SK-N-SH (cell line): ENCODE measurements at regions not wholly inside any gene's neighbourhood (a gene's known extent, or its start where the extent isn't known, plus 50 kb on each side); places are given as distances from the start of the nearest gene placed in this dataset.
"Not testable (repeated sequence)": the region's sequence is repeated elsewhere in the genome, so short reads cannot be mapped to it uniquely, and the experiment has no call there.

Source experiments
- CTCF ChIA-PET: fragments of 300-600, 350-600 bp; formaldehyde crosslinking; extraction: SDS; loops from one replicate; lab custom pipeline; 2021; lab: Yijun Ruan, JAX
- POLR2A ChIA-PET: fragments of 350-600 bp; sonication (Branson Sonifier 250); formaldehyde crosslinking; extraction: SDS; loops from one replicate; lab custom pipeline; 2020; ENCODE audit warnings: antibody characterized with exemption, inconsistent platforms; lab: Yijun Ruan, JAX
- DNase-seq: peaks from one replicate; pipeline ENCODE4 v3.0.0; 2012
- H2AFZ ChIP-seq: fragments of 200-600 bp; sonication (generic); 2 replicates; pipeline ENCODE4 v1.8.1; 2016; ENCODE audit warnings: antibody characterized with exemption, mild to moderate bottlenecking, low read depth
- H3F3A ChIP-seq: fragments of 200-600 bp; sonication (generic); replicated peaks from 2 replicates; pipeline ENCODE3; 2016; ENCODE audit warnings: antibody characterized with exemption, mild to moderate bottlenecking; ENCODE audit not compliant: insufficient read depth
- H3K27ac ChIP-seq, 2 experiments: fragments of 200-500 bp in 1 of 2; fragments of 200-600 bp in 1 of 2; sonication (Bioruptor generic) in 1 of 2; sonication (generic), shearing (Covaris generic) in 1 of 2; 2 replicates each; pipeline versions ENCODE4 v1.5.1 to v1.6.1; 2014 to 2016; ENCODE audit warnings: low read depth in 2 of 2, inconsistent platforms in 1 of 2, low read length in 1 of 2, mild to moderate bottlenecking in 1 of 2, mixed read lengths in 1 of 2
- H3K27me3 ChIP-seq: fragments of 200-600 bp; sonication (generic), shearing (Covaris generic); 2 replicates; pipeline ENCODE4 v1.6.1; 2016; ENCODE audit warnings: mixed run types; ENCODE audit not compliant: insufficient read depth
- H3K36me3 ChIP-seq, 2 experiments: fragments of 200-500 bp in 1 of 2; fragments of 200-600 bp in 1 of 2; sonication (Bioruptor generic) in 1 of 2; sonication (generic) in 1 of 2; replicated peaks in 1 of 2; 2 replicates each; pipeline versions ENCODE3 to v1.5.1; 2014 to 2016; ENCODE audit warnings: low read length in 1 of 2, mild to moderate bottlenecking in 1 of 2; ENCODE audit not compliant: insufficient read depth in 2 of 2, control insufficient read depth in 1 of 2
- H3K4me1 ChIP-seq, 2 experiments: fragments of 200-500 bp in 1 of 2; fragments of 200-600 bp in 1 of 2; sonication (Bioruptor generic) in 1 of 2; sonication (generic), shearing (Covaris generic) in 1 of 2; 2 replicates each; pipeline versions ENCODE4 v1.5.1 to v1.6.1; 2014 to 2016; ENCODE audit warnings: low read depth in 1 of 2, low read length in 1 of 2, mixed run types in 1 of 2; ENCODE audit not compliant: insufficient read depth in 2 of 2, control insufficient read depth in 1 of 2
- H3K4me2 ChIP-seq: fragments of 200-600 bp; sonication (generic), shearing (Covaris generic); 2 replicates; pipeline ENCODE4 v1.6.1; 2017; ENCODE audit warnings: mixed run types
- H3K4me3 ChIP-seq, 2 experiments: fragments of 200-500 bp in 1 of 2; fragments of 200-600 bp in 1 of 2; sonication (Bioruptor generic) in 1 of 2; sonication (generic), shearing (Covaris generic) in 1 of 2; 2 replicates each; pipeline versions ENCODE4 v1.5.1 to v1.8.1; 2014 to 2016; ENCODE audit warnings: low read depth in 2 of 2, inconsistent platforms in 1 of 2, low read length in 1 of 2, mild to moderate bottlenecking in 1 of 2, mixed read lengths in 1 of 2, moderate library complexity in 1 of 2
- H3K79me2 ChIP-seq: fragments of 200-600 bp; sonication (generic); 2 replicates; pipeline ENCODE4 v1.8.1; 2017; ENCODE audit warnings: mild to moderate bottlenecking; ENCODE audit not compliant: insufficient read depth
- H3K9ac ChIP-seq: fragments of 200-600 bp; sonication (generic); 2 replicates; pipeline ENCODE4 v1.6.1; 2017; ENCODE audit warnings: mixed run types
- H3K9me2 ChIP-seq: fragments of 200-600 bp; sonication (generic); 2 replicates; pipeline ENCODE4 v1.6.1; 2017; ENCODE audit warnings: mixed run types
- H3K9me3 ChIP-seq: fragments of 200-600 bp; sonication (generic); 2 replicates; pipeline ENCODE4 v1.6.1; 2017; ENCODE audit warnings: mixed run types, mild to moderate bottlenecking, moderate library complexity
- H4K20me1 ChIP-seq: fragments of 200-600 bp; sonication (generic); 2 replicates; pipeline ENCODE4 v1.6.1; 2017; ENCODE audit warnings: mild to moderate bottlenecking, mixed run types; ENCODE audit not compliant: insufficient read depth
- CTCF ChIP-seq: fragments of 200-600 bp; sonication (generic); IDR thresholded peaks from 2 replicates; pipeline ENCODE4 v1.6.1; 2017; ENCODE audit warnings: antibody characterized with exemption, mild to moderate bottlenecking, moderate library complexity
- RAD21 ChIP-seq: IDR thresholded peaks from 2 replicates; pipeline ENCODE4 v1.6.1; 2012; ENCODE audit warnings: mild to moderate bottlenecking, low read length
- SMC3 ChIP-seq: IDR thresholded peaks from 2 replicates; pipeline ENCODE4 v1.6.1; 2012; ENCODE audit warnings: low read depth, low read length, improper control_type of control experiment
- ZBTB33 ChIP-seq: IDR thresholded peaks from 2 replicates; pipeline ENCODE4 v1.4.0; 2012; ENCODE audit warnings: low read depth, borderline replicate concordance
- WGBS: methylation state at CpG from one replicate; pipeline ENCODE4 v1.1.6; 2017; ENCODE audit warnings: low lambda C conversion rate; 5-methylcytosine and 5-hydroxymethylcytosine counted together

DNA sequence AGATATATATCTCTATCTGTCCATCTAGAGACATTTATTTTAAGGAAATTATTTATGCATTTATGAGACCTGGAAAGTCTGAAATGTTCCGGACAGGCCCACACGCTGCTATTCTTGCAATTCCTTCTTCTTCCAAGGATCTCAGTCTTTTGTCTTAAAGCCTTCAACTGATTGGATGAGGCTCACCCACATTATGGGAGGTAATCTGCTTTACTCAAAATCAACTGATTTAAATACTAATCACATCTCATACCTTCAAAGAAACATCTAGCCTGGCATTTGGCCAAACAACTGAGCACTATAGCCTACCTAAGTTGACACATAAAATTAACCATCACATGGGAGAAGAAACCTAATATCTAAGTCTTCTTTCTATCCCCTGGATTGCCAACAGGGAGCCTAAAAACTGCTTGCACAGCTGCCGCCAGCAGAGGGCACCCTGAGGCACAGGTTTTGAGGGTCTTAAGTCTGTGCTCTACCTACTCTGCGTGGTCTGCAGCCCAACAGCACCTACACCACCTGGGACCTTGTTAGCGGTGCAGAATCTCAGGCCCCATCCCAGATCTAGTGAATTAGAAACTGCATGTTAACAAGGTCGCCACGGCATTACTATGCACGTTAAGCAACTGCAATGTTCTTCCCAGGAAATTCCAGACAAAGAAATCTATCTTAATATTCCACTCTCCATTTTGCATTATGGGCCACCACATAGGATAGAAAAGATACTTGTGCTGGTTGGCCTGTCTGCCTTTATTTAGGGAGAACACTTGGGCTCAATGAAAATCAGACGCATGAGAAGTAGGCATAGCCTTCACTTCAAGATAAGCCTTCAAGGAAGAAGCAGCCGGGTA is 249.7 kb downstream of the FOXG1 start:
- Histone ChIP-seq H3K27ac (no peak overlapping the region), H3K4me3 (peak overlapping the region in 1 of 2 experiments; percentile 36; a peak in 1 of 4 replicates), H3K4me2 (peak overlapping the region; percentile 49; the same call in 1 of the 2 replicates), H3F3A (peaks cover 5% of the 10 kb centered on the region), H2AFZ (no peak overlapping the region), H3K36me3 (no peaks in the 10 kb centered on the region)
- DNase-seq = peak; percentile 7
- POLR2A ChIA-PET = no interaction called here
- TF ChIP-seq CTCF (peak; percentile 88), SMC3 (peak; percentile 63), RAD21 (peak; percentile 55), ZBTB33 (no peak)
- TF ChIP-seq, all 33 proteins: peak for 3
- Histone ChIP-seq H3K27me3 (no peaks in the 10 kb centered on the region; the same call in 1 of the 2 replicates), H3K9ac (no peak overlapping the region), H4K20me1 (no peaks in the 10 kb centered on the region), H3K79me2 (no peaks in the 10 kb centered on the region), H3K4me1 (no peaks in the 10 kb centered on the region), H3K9me2 (no peaks in the 10 kb centered on the region), H3K9me3 (no peaks in the 10 kb centered on the region)
- 14% methylated on average over 10 of the region's 10 CpGs for WGBS
- CTCF ChIA-PET = interaction anchor here (0.6 to 0.8 kb wide), 7 partner anchors 17 to 759 kb away, joined by 3 read pairs; no protein-coding TSS in a partner anchor

DNA sequence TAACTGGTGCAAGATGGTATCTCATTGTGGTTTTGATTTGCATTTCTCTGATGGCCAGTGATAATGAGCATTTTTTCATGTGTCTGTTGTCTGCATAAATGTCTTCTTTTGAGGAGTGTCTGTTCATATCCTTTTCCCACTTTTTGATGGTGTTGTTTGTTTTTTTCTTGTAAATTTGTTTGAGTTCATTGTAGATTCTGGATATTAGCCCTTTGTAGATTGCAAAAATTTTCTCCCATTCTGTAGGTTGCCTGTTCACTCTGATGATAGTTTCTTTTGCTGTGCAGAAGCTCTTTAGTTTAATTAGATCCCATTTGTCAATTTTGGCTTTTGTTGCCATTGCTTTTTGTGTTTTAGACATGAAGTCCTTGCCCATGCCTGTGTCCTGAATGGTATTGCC is 256.9 kb downstream of the FOXG1 start:
- H3F3A ChIP-seq, H4K20me1 ChIP-seq, H3K79me2 ChIP-seq, H3K9me2 ChIP-seq, H3K27me3 ChIP-seq, H3K27ac ChIP-seq, POLR2A ChIA-PET, H3K9me3 ChIP-seq, DNase-seq, H3K4me2 ChIP-seq, H3K4me1 ChIP-seq, H3K36me3 ChIP-seq, H3K9ac ChIP-seq, CTCF ChIA-PET, H3K4me3 ChIP-seq, H2AFZ ChIP-seq: not testable (repeated sequence)

DNA sequence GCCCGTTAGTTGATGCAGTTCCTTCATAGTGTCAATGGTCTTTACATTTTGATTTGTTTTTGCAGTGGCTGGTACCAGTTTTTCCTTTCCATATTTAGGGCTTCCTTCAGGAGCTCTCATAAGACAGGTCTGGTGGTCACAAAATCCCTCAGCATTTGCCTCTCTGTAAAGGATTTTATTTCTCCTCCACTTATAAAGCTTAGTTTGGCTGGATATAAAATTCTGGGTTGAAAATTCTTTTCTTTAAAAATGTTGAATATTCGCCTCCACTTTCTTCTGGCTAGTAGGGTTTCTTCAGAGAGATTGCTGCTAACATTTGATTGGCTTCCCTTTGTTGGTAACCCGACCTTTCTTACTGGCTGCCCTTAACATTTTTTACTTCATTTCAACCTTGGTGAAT is 260.9 kb downstream of the FOXG1 start:
- H4K20me1 ChIP-seq, H3K27me3 ChIP-seq, POLR2A ChIA-PET, H3K4me3 ChIP-seq, H3K4me2 ChIP-seq, H3K36me3 ChIP-seq, DNase-seq, H3K79me2 ChIP-seq, H3F3A ChIP-seq, H3K9me3 ChIP-seq, H3K9ac ChIP-seq, H2AFZ ChIP-seq, H3K9me2 ChIP-seq, H3K27ac ChIP-seq, CTCF ChIA-PET, H3K4me1 ChIP-seq: not testable (repeated sequence)
- WGBS = 2% methylated on average over 3 of the region's 3 CpGs

DNA sequence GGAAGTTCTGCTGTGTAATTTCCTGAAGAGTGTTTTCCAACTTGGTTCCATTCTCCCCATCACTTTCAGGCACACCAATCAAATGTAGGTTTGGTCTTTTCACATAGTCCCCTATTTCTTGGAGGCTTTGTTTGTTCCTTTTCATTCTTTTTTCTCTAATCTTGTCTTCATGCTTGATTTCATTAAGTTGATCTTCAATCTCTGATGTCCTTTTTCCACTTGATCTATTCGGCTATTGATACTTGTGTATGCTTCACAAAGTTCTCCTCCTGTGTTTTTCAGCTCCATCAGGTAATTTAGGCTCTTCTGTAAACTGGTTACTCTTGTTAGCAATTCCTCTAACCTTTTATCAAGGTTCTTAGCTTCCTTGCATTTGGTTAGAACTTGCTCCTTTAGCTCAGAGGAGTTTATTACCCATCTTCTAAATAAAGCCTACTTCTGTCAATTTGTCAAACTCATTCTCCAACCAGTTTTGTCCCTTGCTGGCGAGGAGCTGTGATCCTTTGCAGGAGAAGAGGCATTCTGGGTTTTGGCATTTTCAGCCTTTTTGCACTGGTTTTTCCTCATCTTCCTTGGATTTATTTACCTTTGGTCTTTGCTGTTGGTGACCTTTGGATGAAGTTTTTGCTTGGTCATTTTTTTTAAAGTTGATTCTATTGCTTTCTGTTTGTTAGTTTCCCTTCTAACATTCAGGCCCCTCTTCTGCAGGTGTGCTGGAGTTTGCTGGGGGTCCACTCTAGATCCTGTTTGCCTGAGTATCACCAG is 261.5 kb downstream of the FOXG1 start:
- H3K79me2 ChIP-seq, H3K36me3 ChIP-seq, H3F3A ChIP-seq, H3K4me2 ChIP-seq, H3K9ac ChIP-seq, H3K27ac ChIP-seq, POLR2A ChIA-PET, H2AFZ ChIP-seq, H3K4me1 ChIP-seq, CTCF ChIA-PET, DNase-seq, H3K9me2 ChIP-seq, H3K27me3 ChIP-seq, H3K9me3 ChIP-seq, H4K20me1 ChIP-seq, H3K4me3 ChIP-seq: not testable (repeated sequence)
- 2% methylated on average over 2 of the region's 2 CpGs for WGBS
